Peyer's patch (tissue), 4 donors: ENCODE measurements at regions not wholly inside any gene's neighbourhood (a gene's known extent, or its start where the extent isn't known, plus 50 kb on each side); places are given as distances from the start of the nearest gene placed in this dataset.

ENCODE experiments used
- DNase-seq, 3 donors: peaks; one replicate each; pipeline ENCODE4 v3.0.0-alpha.2; 2017 to 2019
- H3K27ac ChIP-seq, 4 donors: fragments of 200-600 bp; sonication (generic); one replicate each; pipeline ENCODE4 v1.5.1; 2016 to 2019
- H3K27me3 ChIP-seq, 2 donors: fragments of 200-600 bp; sonication (generic); one replicate each; pipeline ENCODE4 v1.5.1; 2019
- H3K36me3 ChIP-seq, 3 donors: fragments of 200-600 bp; sonication (generic); one replicate each; pipeline ENCODE4 v1.5.1; 2016 to 2019
- H3K4me1 ChIP-seq, 4 donors: fragments of 200-600 bp; sonication (generic); one replicate each; pipeline ENCODE4 v1.5.1; 2016 to 2019
- H3K4me3 ChIP-seq, 4 donors: fragments of 200-600 bp; sonication (generic); 1 replicate in 3 of 4; 2 replicates in 1 of 4; pipeline ENCODE4 v1.5.1; 2016 to 2019; ENCODE audit warnings: mild to moderate bottlenecking in 1 of 4
- H3K9me3 ChIP-seq, 4 donors: fragments of 200-600 bp; sonication (generic); one replicate each; pipeline ENCODE4 v1.5.1; 2016 to 2019; ENCODE audit warnings: mild to moderate bottlenecking in 1 of 4
- POLR2A ChIP-seq, 2 donors: fragments of 450-650 bp; IDR thresholded peaks; one replicate each; pipeline ENCODE4 v1.5.1; 2017; ENCODE audit warnings: antibody characterized with exemption in 2 of 2, mild to moderate bottlenecking in 2 of 2, moderate library complexity in 2 of 2
- TF ChIP-seq, protein P1 (sequence below), 6 experiments: fragments of 450-650 bp in 4 of 6; fragments of 200-600 bp in 2 of 6; sonication (generic) in 1 of 6; IDR thresholded peaks; one replicate each; pipeline ENCODE4 v1.5.1; 2017 to 2019; ENCODE audit warnings: antibody characterized with exemption in 6 of 6, mild to moderate bottlenecking in 3 of 6, moderate library complexity in 1 of 6

DNA sequence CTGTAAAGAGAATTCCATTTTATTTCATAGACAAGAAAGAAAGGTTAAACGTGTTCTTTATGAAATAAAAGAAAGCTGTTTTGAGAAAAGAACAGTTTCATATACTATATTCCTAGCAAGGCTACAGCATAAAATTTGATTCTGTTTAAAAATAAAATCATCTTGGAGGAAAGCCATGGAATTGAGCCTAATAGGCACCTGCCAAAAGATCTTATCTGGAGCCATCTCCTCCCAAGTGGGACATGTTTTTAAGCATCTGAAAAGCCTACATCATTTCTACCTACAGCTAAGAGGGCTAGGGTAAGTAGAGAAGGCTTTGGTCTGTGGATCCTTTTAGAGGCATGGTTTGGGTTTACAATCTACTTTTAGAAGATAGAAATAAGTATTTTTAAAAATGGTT lies 89.3 kb downstream of the GAS1 start:
- H3K9me3 ChIP-seq = no peaks in the 10 kb centered on the region
- TF ChIP-seq, protein P1, sequence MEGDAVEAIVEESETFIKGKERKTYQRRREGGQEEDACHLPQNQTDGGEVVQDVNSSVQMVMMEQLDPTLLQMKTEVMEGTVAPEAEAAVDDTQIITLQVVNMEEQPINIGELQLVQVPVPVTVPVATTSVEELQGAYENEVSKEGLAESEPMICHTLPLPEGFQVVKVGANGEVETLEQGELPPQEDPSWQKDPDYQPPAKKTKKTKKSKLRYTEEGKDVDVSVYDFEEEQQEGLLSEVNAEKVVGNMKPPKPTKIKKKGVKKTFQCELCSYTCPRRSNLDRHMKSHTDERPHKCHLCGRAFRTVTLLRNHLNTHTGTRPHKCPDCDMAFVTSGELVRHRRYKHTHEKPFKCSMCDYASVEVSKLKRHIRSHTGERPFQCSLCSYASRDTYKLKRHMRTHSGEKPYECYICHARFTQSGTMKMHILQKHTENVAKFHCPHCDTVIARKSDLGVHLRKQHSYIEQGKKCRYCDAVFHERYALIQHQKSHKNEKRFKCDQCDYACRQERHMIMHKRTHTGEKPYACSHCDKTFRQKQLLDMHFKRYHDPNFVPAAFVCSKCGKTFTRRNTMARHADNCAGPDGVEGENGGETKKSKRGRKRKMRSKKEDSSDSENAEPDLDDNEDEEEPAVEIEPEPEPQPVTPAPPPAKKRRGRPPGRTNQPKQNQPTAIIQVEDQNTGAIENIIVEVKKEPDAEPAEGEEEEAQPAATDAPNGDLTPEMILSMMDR (IDR thresholded peaks at IDR 0.05) = no peak
- TF ChIP-seq POLR2A (IDR thresholded peaks at IDR 0.05) = no peak
- no peaks in the 10 kb centered on the region for H3K27me3 ChIP-seq
- DNase-seq = no peak
- no peaks in the 10 kb centered on the region for H3K36me3 ChIP-seq
- no peak overlapping the region for H3K27ac ChIP-seq
- no peaks in the 10 kb centered on the region for H3K4me1 ChIP-seq
- H3K4me3 ChIP-seq = no peak overlapping the region

DNA sequence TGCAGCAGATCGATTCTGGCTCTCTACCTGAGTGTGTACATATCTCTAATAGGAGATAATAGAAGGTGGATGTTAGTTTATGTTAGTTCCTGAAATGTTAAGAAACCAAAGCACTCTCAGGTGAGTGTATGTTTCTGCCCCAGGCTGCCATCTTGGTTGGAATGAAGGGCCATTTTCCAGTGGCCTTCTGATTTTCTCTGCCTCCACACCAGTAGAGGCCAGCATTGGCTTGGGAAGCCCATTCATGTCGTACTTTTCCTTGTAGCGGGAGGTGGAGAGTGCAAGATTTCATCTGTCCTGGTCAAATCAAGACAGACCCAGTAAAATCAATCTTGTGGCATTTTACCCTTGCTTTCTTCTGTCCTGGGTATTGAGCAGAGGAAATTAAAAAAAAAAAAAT lies 91.0 kb downstream of the GAS1 start:
- no peaks in the 10 kb centered on the region for H3K9me3 ChIP-seq
- no peaks in the 10 kb centered on the region for H3K36me3 ChIP-seq
- no peak overlapping the region for H3K27ac ChIP-seq
- H3K4me1 ChIP-seq = no peaks in the 10 kb centered on the region
- H3K4me3 ChIP-seq = no peak overlapping the region
- H3K27me3 ChIP-seq = no peaks in the 10 kb centered on the region
- no peak for DNase-seq
- no peak for TF ChIP-seq POLR2A (IDR thresholded peaks at IDR 0.05)
- TF ChIP-seq, protein P1 (IDR thresholded peaks at IDR 0.05) = no peak

DNA sequence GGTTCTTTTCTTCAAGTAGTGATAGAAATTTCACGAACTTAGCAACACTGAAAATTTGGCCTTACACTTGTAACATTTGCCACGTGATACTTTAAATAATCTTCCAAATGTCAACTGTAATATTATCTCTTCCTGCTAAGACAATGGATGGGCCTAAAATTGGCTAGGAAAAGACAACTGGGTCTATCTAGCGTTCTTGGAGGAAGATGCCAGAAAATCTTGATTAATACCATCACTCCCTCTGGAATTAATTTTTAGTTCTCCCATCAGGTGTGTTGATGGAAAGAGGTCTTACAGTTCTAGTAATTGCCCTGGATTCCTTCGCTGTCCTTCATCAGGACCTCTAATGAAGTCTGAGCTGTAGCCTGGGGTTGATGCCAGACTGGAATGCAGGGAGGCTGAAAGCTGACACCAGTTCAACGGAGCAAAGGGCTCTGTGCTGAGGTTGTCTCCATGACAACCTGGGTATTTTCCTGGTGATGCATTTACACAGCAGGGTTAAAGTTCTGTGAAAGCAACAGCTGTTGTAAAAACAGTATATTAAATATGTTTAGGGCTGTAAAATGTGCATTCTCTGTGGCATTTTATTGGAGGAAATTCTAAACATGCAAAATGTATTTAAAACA lies 92.3 kb downstream of the GAS1 start:
- TF ChIP-seq, protein P1 (IDR thresholded peaks at IDR 0.05) = no peak
- TF ChIP-seq POLR2A (IDR thresholded peaks at IDR 0.05) = no peak
- no peak overlapping the region for H3K4me3 ChIP-seq
- no peaks in the 10 kb centered on the region for H3K9me3 ChIP-seq
- H3K27me3 ChIP-seq = no peaks in the 10 kb centered on the region
- no peak for DNase-seq
- H3K27ac ChIP-seq = no peak overlapping the region
- no peaks in the 10 kb centered on the region for H3K36me3 ChIP-seq
- no peaks in the 10 kb centered on the region for H3K4me1 ChIP-seq

DNA sequence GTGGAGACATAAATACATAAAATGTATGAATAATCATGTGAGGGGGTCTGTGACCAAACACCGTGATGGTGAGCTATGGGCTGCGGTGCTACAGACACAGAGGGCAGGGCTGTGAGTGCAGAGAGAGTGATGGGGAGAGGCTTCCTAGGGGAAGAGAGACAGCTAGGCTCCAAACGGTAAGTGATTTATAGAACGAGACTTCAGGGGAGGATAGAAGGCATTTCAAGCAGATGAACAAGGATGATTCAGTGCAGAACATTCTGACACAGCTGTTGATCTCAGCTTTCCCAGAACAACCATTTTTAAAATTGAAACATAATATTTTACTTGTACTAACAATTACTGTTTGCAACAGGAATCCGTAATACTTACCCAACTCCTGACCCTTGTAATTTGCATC lies 100.7 kb downstream of the GAS1 start:
- Histone ChIP-seq H3K36me3 (no peaks in the 10 kb centered on the region), H3K27ac (no peak overlapping the region), H3K4me3 (no peak overlapping the region), H3K9me3 (no peaks in the 10 kb centered on the region), H3K4me1 (no peaks in the 10 kb centered on the region), H3K27me3 (no peaks in the 10 kb centered on the region)
- no peak for TF ChIP-seq POLR2A (IDR thresholded peaks at IDR 0.05)
- TF ChIP-seq, protein P1 (IDR thresholded peaks at IDR 0.05) = no peak
- DNase-seq = no peak

DNA sequence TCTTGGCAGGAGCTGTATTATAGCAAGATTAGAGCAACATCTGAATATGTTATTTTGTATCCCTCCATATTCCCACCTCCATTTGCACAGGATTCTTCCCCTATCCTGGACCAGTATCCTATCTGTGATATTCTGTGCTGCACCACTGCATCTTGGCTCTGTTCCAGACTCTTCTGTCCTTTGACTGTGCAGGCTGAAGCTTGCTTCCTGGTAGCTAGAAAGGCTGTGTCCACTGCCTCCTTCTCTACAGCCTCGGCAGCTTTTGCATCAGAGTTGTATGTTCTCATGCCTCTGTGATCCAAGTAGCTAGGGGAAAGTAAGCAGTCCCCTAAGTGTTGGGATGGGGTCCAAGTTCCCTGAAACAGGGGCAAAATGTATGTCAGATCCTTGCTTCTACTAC lies 104.1 kb downstream of the GAS1 start:
- H3K27ac ChIP-seq = no peak overlapping the region
- H3K9me3 ChIP-seq = no peaks in the 10 kb centered on the region
- no peaks in the 10 kb centered on the region for H3K27me3 ChIP-seq
- no peak overlapping the region for H3K4me3 ChIP-seq
- H3K36me3 ChIP-seq = no peaks in the 10 kb centered on the region
- no peak for DNase-seq
- TF ChIP-seq, protein P1 (IDR thresholded peaks at IDR 0.05) = no peak
- TF ChIP-seq POLR2A (IDR thresholded peaks at IDR 0.05) = no peak
- no peaks in the 10 kb centered on the region for H3K4me1 ChIP-seq

DNA sequence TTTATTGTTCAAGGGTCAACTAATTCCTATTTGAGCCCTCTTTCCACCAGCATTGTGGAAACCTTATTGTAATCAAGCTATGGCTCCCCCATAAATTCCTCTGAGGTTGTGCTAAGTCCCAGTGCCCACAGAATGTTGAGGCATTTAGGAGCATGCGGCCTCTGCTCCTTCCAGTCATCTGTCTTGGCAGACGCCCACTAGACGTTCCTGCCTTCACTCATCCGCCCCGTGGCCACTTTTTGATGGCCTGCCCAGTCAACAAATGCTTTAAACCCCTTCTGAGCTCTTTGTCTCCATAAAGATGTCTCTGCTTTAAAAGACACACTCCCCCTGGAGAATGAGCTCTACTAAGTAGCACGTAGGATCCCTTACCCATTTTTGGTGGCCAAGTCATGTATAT lies 104.7 kb downstream of the GAS1 start:
- no peak for TF ChIP-seq POLR2A (IDR thresholded peaks at IDR 0.05)
- TF ChIP-seq, protein P1 (IDR thresholded peaks at IDR 0.05) = no peak
- no peaks in the 10 kb centered on the region for H3K4me1 ChIP-seq
- no peak overlapping the region for H3K27ac ChIP-seq
- no peaks in the 10 kb centered on the region for H3K27me3 ChIP-seq
- no peak overlapping the region for H3K4me3 ChIP-seq
- no peaks in the 10 kb centered on the region for H3K9me3 ChIP-seq
- no peaks in the 10 kb centered on the region for H3K36me3 ChIP-seq
- no peak for DNase-seq
